SK-N-SH (cell line): ENCODE measurements at regions not wholly inside any gene's neighbourhood (a gene's known extent, or its start where the extent isn't known, plus 50 kb on each side); places are given as distances from the start of the nearest gene placed in this dataset.
"Not testable (repeated sequence)": the region's sequence is repeated elsewhere in the genome, so short reads cannot be mapped to it uniquely, and the experiment has no call there.

Source experiments
- CTCF ChIA-PET: fragments of 300-600, 350-600 bp; formaldehyde crosslinking; extraction: SDS; loops from one replicate; lab custom pipeline; 2021; lab: Yijun Ruan, JAX
- POLR2A ChIA-PET: fragments of 350-600 bp; sonication (Branson Sonifier 250); formaldehyde crosslinking; extraction: SDS; loops from one replicate; lab custom pipeline; 2020; ENCODE audit warnings: antibody characterized with exemption, inconsistent platforms; lab: Yijun Ruan, JAX
- DNase-seq: peaks from one replicate; pipeline ENCODE4 v3.0.0; 2012
- H2AFZ ChIP-seq: fragments of 200-600 bp; sonication (generic); 2 replicates; pipeline ENCODE4 v1.8.1; 2016; ENCODE audit warnings: antibody characterized with exemption, mild to moderate bottlenecking, low read depth
- H3F3A ChIP-seq: fragments of 200-600 bp; sonication (generic); replicated peaks from 2 replicates; pipeline ENCODE3; 2016; ENCODE audit warnings: antibody characterized with exemption, mild to moderate bottlenecking; ENCODE audit not compliant: insufficient read depth
- H3K27ac ChIP-seq, 2 experiments: fragments of 200-500 bp in 1 of 2; fragments of 200-600 bp in 1 of 2; sonication (Bioruptor generic) in 1 of 2; sonication (generic), shearing (Covaris generic) in 1 of 2; 2 replicates each; pipeline versions ENCODE4 v1.5.1 to v1.6.1; 2014 to 2016; ENCODE audit warnings: low read depth in 2 of 2, inconsistent platforms in 1 of 2, low read length in 1 of 2, mild to moderate bottlenecking in 1 of 2, mixed read lengths in 1 of 2
- H3K27me3 ChIP-seq: fragments of 200-600 bp; sonication (generic), shearing (Covaris generic); 2 replicates; pipeline ENCODE4 v1.6.1; 2016; ENCODE audit warnings: mixed run types; ENCODE audit not compliant: insufficient read depth
- H3K36me3 ChIP-seq, 2 experiments: fragments of 200-500 bp in 1 of 2; fragments of 200-600 bp in 1 of 2; sonication (Bioruptor generic) in 1 of 2; sonication (generic) in 1 of 2; replicated peaks in 1 of 2; 2 replicates each; pipeline versions ENCODE3 to v1.5.1; 2014 to 2016; ENCODE audit warnings: low read length in 1 of 2, mild to moderate bottlenecking in 1 of 2; ENCODE audit not compliant: insufficient read depth in 2 of 2, control insufficient read depth in 1 of 2
- H3K4me1 ChIP-seq, 2 experiments: fragments of 200-500 bp in 1 of 2; fragments of 200-600 bp in 1 of 2; sonication (Bioruptor generic) in 1 of 2; sonication (generic), shearing (Covaris generic) in 1 of 2; 2 replicates each; pipeline versions ENCODE4 v1.5.1 to v1.6.1; 2014 to 2016; ENCODE audit warnings: low read depth in 1 of 2, low read length in 1 of 2, mixed run types in 1 of 2; ENCODE audit not compliant: insufficient read depth in 2 of 2, control insufficient read depth in 1 of 2
- H3K4me2 ChIP-seq: fragments of 200-600 bp; sonication (generic), shearing (Covaris generic); 2 replicates; pipeline ENCODE4 v1.6.1; 2017; ENCODE audit warnings: mixed run types
- H3K4me3 ChIP-seq, 2 experiments: fragments of 200-500 bp in 1 of 2; fragments of 200-600 bp in 1 of 2; sonication (Bioruptor generic) in 1 of 2; sonication (generic), shearing (Covaris generic) in 1 of 2; 2 replicates each; pipeline versions ENCODE4 v1.5.1 to v1.8.1; 2014 to 2016; ENCODE audit warnings: low read depth in 2 of 2, inconsistent platforms in 1 of 2, low read length in 1 of 2, mild to moderate bottlenecking in 1 of 2, mixed read lengths in 1 of 2, moderate library complexity in 1 of 2
- H3K79me2 ChIP-seq: fragments of 200-600 bp; sonication (generic); 2 replicates; pipeline ENCODE4 v1.8.1; 2017; ENCODE audit warnings: mild to moderate bottlenecking; ENCODE audit not compliant: insufficient read depth
- H3K9ac ChIP-seq: fragments of 200-600 bp; sonication (generic); 2 replicates; pipeline ENCODE4 v1.6.1; 2017; ENCODE audit warnings: mixed run types
- H3K9me2 ChIP-seq: fragments of 200-600 bp; sonication (generic); 2 replicates; pipeline ENCODE4 v1.6.1; 2017; ENCODE audit warnings: mixed run types
- H3K9me3 ChIP-seq: fragments of 200-600 bp; sonication (generic); 2 replicates; pipeline ENCODE4 v1.6.1; 2017; ENCODE audit warnings: mixed run types, mild to moderate bottlenecking, moderate library complexity
- H4K20me1 ChIP-seq: fragments of 200-600 bp; sonication (generic); 2 replicates; pipeline ENCODE4 v1.6.1; 2017; ENCODE audit warnings: mild to moderate bottlenecking, mixed run types; ENCODE audit not compliant: insufficient read depth
- WGBS: methylation state at CpG from one replicate; pipeline ENCODE4 v1.1.6; 2017; ENCODE audit warnings: low lambda C conversion rate; 5-methylcytosine and 5-hydroxymethylcytosine counted together

GRCh38 chr14:106745016-106745767, 1218.8 kb downstream of the TMEM121 start:
- H3K4me2 ChIP-seq, H3K27ac ChIP-seq, H3K9ac ChIP-seq, H3K9me2 ChIP-seq, H3K27me3 ChIP-seq, H2AFZ ChIP-seq, CTCF ChIA-PET, H3F3A ChIP-seq, H3K79me2 ChIP-seq, H3K4me3 ChIP-seq, H3K9me3 ChIP-seq, H3K36me3 ChIP-seq, POLR2A ChIA-PET, DNase-seq, H3K4me1 ChIP-seq, H4K20me1 ChIP-seq: not testable (repeated sequence)
- no CpG with 5 or more reads among the region's 15 CpGs for WGBS

DNA sequence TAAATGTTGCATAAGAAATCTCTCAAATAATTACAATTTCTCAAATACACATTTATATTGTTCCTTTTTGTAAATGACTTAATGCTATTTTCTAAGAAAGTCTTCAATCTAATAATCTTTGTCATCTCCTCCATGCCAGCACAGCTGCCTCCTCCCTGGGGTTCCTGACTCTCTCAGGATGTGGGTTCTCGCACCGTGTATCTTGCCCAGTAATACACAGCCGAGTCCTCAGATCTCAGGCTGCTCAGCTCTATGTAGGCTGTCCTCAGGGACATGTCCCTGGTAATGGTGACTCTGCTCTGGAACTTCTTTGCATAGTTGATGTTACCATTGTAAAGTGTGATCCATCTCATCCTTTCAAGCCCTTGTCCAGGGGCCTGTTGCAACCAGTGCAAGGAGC, 1223.7 kb downstream of the TMEM121 start:
- WGBS, result no CpG with 5 or more reads among the region's 3 CpGs
- H3K79me2 ChIP-seq, DNase-seq, H3F3A ChIP-seq, H4K20me1 ChIP-seq, H3K4me2 ChIP-seq, H3K36me3 ChIP-seq, H3K9ac ChIP-seq, H3K9me2 ChIP-seq, H3K4me3 ChIP-seq, H3K9me3 ChIP-seq, H3K27ac ChIP-seq, H2AFZ ChIP-seq, H3K27me3 ChIP-seq, CTCF ChIA-PET, H3K4me1 ChIP-seq, POLR2A ChIA-PET: not testable (repeated sequence)

DNA sequence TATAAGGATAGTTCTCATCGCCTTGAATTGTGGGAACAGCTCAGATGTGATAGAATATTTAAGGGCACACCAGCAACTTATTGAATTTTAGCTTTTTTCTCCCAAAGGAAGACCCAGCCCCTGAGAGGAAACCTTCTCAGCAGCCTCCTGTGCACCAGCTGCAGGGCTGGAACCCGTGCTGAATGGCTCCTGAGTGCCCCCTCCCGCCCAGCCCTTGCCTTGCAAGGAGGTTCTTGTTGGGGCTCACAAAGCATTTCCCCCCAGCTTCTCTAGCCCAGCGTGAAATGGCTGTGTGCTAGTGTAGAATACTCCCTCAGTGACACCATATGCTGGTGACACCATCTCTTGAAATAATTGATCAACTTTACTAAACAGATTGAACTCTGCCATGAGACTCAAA, 1227.4 kb downstream of the TMEM121 start:
- H3K9me3 ChIP-seq, H3K36me3 ChIP-seq, H3K9ac ChIP-seq, H3K4me1 ChIP-seq, H3K9me2 ChIP-seq, H3K4me2 ChIP-seq, H2AFZ ChIP-seq, H3F3A ChIP-seq, H3K27me3 ChIP-seq, H4K20me1 ChIP-seq, POLR2A ChIA-PET, H3K4me3 ChIP-seq, DNase-seq, CTCF ChIA-PET, H3K27ac ChIP-seq, H3K79me2 ChIP-seq: not testable (repeated sequence)
- no CpG with 5 or more reads among the region's 4 CpGs for WGBS

GRCh38 chr14:106757444-106757843, 1231.1 kb downstream of the TMEM121 start:
- H3K36me3 ChIP-seq, H3K4me2 ChIP-seq, CTCF ChIA-PET, H3K27me3 ChIP-seq, H3F3A ChIP-seq, H3K9ac ChIP-seq, H3K79me2 ChIP-seq, DNase-seq, POLR2A ChIA-PET, H3K4me3 ChIP-seq, H3K9me2 ChIP-seq, H3K9me3 ChIP-seq, H2AFZ ChIP-seq, H4K20me1 ChIP-seq, H3K4me1 ChIP-seq, H3K27ac ChIP-seq: not testable (repeated sequence)
- WGBS, result 1% methylated on average over 5 of the region's 6 CpGs

DNA sequence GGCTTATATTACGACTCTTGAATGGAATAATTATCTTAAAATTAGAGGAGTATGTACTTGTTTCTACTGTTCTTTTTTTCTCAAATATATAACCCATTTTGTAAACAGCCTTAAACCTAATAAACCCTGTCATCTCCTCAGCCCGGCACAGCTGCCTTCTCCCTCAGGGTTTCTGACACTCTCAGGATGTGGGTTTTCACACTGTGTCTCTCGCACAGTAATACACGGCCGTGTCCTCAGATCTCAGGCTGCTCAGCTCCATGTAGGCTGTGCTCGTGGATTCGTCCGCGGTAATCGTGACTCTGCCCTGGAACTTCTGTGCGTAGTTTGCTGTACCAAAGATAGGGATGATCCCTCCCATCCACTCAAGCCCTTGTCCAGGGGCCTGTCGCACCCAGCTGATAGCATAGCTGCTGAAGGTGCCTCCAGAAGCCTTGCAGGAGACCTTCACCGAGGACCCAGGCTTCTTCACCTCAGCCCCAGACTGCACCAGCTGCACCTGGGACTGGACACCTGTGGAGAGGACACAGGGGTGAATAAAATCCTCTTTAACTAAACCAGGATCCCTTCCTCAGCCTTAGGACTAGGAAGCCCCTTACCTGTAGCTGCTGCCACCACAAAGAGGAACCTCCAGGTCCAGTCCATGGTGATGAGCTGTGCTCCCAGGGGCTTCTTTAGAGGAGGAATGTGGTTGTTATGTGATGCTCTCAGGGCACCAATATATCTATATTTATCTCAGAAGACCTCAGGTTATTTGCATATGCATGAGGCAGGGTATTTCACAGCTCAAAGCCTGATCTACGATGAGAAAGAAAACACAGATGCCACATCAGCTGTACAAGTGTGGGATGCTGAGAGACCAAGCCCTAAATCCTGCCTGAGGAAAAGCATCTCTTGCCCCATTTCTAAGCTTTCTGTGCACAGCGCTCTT, 1235.8 kb downstream of the TMEM121 start:
- H4K20me1 ChIP-seq, H3K4me1 ChIP-seq, POLR2A ChIA-PET, H3F3A ChIP-seq, CTCF ChIA-PET, H3K79me2 ChIP-seq, H3K27me3 ChIP-seq, H3K9ac ChIP-seq, H3K9me2 ChIP-seq, DNase-seq, H3K9me3 ChIP-seq, H3K4me3 ChIP-seq, H3K27ac ChIP-seq, H2AFZ ChIP-seq, H3K4me2 ChIP-seq, H3K36me3 ChIP-seq: not testable (repeated sequence)
- WGBS, result 0% methylated on average over 1 of the region's 15 CpGs
